Activated gamma-delta T cell treated with anti-CD3 and anti-CD28 coated beads, Interleukin-2, amount 50 U/mL, for 16 hours (primary cell): ENCODE measurements at regions not wholly inside any gene's neighbourhood (a gene's known extent, or its start where the extent isn't known, plus 50 kb on each side); places are given as distances from the start of the nearest gene placed in this dataset.

ENCODE experiments used
- DNase-seq: peaks from one replicate; pipeline ENCODE4 v3.0.0-alpha.2; 2020; ENCODE audit warnings: low read depth

- no peak for DNase-seq
These were observed 2151.6 kb downstream of the MRPL39 start for GRCh38 chr21:23455676-23456075.

GRCh38 chr21:23452384-23453083 is 2154.7 kb downstream of the MRPL39 start:
- DNase-seq: no peak

- no peak for DNase-seq
These were observed 2162.0 kb downstream of the MRPL39 start for GRCh38 chr21:23445307-23445706.

GRCh38 chr21:23438081-23438480 is 2169.2 kb downstream of the MRPL39 start:
- no peak for DNase-seq

- no peak for DNase-seq
These were observed 2204.3 kb downstream of the MRPL39 start for GRCh38 chr21:23402929-23403520.

GRCh38 chr21:23401278-23401677 is 2206.0 kb downstream of the MRPL39 start:
- no peak for DNase-seq

GRCh38 chr21:23398726-23399125 is 2208.6 kb downstream of the MRPL39 start:
- DNase-seq: no peak

GRCh38 chr21:23394458-23394857 is 2212.8 kb downstream of the MRPL39 start:
- DNase-seq: no peak

- DNase-seq: no peak
These were observed 2222.6 kb downstream of the MRPL39 start for GRCh38 chr21:23384679-23385078.

GRCh38 chr21:23374155-23374554 is 2233.1 kb downstream of the MRPL39 start:
- no peak for DNase-seq

GRCh38 chr21:23356905-23357304 is 2250.4 kb downstream of the MRPL39 start:
- no peak for DNase-seq

- DNase-seq: no peak
These were observed 2291.1 kb downstream of the MRPL39 start for GRCh38 chr21:23316190-23316589.

- DNase-seq: no peak
These were observed 2298.5 kb downstream of the MRPL39 start for GRCh38 chr21:23308741-23309140.

GRCh38 chr21:23307065-23307464 is 2300.2 kb downstream of the MRPL39 start:
- no peak for DNase-seq

GRCh38 chr21:23292292-23292691 is 2294.1 kb downstream of the NCAM2 start:
- DNase-seq: no peak

- DNase-seq: no peak
These were observed 2283.7 kb downstream of the NCAM2 start for GRCh38 chr21:23281917-23282316.

GRCh38 chr21:23249760-23250159 is 2251.6 kb downstream of the NCAM2 start:
- DNase-seq: no peak

GRCh38 chr21:23247334-23247733 is 2249.1 kb downstream of the NCAM2 start:
- no peak for DNase-seq

GRCh38 chr21:23245255-23245654 is 2247.0 kb downstream of the NCAM2 start:
- no peak for DNase-seq

- no peak for DNase-seq
These were observed 2225.7 kb downstream of the NCAM2 start for GRCh38 chr21:23223882-23224281.

GRCh38 chr21:23218667-23219066 is 2220.5 kb downstream of the NCAM2 start:
- no peak for DNase-seq

GRCh38 chr21:23217597-23217996 is 2219.4 kb downstream of the NCAM2 start:
- no peak for DNase-seq

GRCh38 chr21:23215261-23215660 is 2217.1 kb downstream of the NCAM2 start:
- no peak for DNase-seq
